Neural crest cell (in vitro differentiated cells): ENCODE measurements at regions not wholly inside any gene's neighbourhood (a gene's known extent, or its start where the extent isn't known, plus 50 kb on each side); places are given as distances from the start of the nearest gene placed in this dataset.

Experiments
- DNase-seq: peaks from one replicate; pipeline ENCODE4 v3.0.0; 2021; ENCODE audit warnings: low read depth, mixed read lengths, low spot score
- H3K27ac Mint-ChIP-seq: one replicate; pipeline ENCODE4 v1.8.0; 2021; ENCODE audit warnings: mild to moderate bottlenecking, mixed read lengths; ENCODE audit not compliant: unreplicated experiment
- H3K27me3 Mint-ChIP-seq: 2 replicates; pipeline ENCODE4 v1.8.0; 2021; ENCODE audit warnings: low read depth, mild to moderate bottlenecking, mixed read lengths
- H3K36me3 Mint-ChIP-seq: 2 replicates; pipeline ENCODE4 v1.8.0; 2021; ENCODE audit warnings: low read depth, mild to moderate bottlenecking, mixed read lengths
- H3K4me1 Mint-ChIP-seq: 2 replicates; pipeline ENCODE4 v1.8.0; 2021; ENCODE audit warnings: mixed read lengths
- H3K4me3 Mint-ChIP-seq: one replicate; pipeline ENCODE4 v1.8.0; 2021; ENCODE audit warnings: mild to moderate bottlenecking, mixed read lengths
- H3K9me3 Mint-ChIP-seq: 2 replicates; pipeline ENCODE4 v1.8.0; 2021; ENCODE audit warnings: mixed read lengths
- CTCF ChIP-seq: fragments of 200-600 bp; sonication (generic); conservative IDR thresholded peaks from 2 replicates; pipeline ENCODE4 v1.5.0; 2021; ENCODE audit warnings: antibody characterized with exemption, mild to moderate bottlenecking

GRCh38 chr6:86822747-86823146 lies 114.6 kb upstream of the HTR1E start:
- no peak for TF ChIP-seq CTCF
- Mint-ChIP-seq H3K36me3 (no peaks in the 10 kb centered on the region), H3K4me3 (no peak overlapping the region), H3K9me3 (no peaks in the 10 kb centered on the region), H3K27me3 (no peaks in the 10 kb centered on the region), H3K27ac (no peak overlapping the region), H3K4me1 (no peaks in the 10 kb centered on the region)
- DNase-seq, result no peak

DNA sequence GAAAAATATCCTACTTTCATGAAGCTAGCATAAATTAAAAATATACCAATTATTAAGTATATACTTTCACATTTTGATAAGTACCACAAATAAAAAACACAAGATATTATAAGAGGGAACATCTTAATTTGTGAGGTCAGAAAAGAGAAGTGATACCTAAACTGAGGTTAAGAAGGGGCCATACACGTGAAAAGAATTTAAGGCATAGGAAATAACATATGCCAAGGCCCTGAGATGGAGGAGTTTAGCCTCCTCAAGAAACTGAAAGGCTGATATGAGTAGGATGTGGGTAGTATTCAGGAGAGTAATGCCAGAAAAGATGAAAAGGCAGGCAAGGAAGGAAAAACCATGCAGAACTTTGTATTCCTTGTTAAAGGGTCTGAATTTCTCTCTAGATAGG lies 116.6 kb upstream of the HTR1E start:
- DNase-seq, result no peak
- TF ChIP-seq CTCF, result no peak
- no peak overlapping the region for H3K27ac Mint-ChIP-seq
- H3K36me3 Mint-ChIP-seq, result no peaks in the 10 kb centered on the region
- peaks cover 4% of the 10 kb centered on the region for H3K9me3 Mint-ChIP-seq
- no peaks in the 10 kb centered on the region for H3K4me1 Mint-ChIP-seq
- H3K4me3 Mint-ChIP-seq, result no peak overlapping the region
- H3K27me3 Mint-ChIP-seq, result no peaks in the 10 kb centered on the region

DNA sequence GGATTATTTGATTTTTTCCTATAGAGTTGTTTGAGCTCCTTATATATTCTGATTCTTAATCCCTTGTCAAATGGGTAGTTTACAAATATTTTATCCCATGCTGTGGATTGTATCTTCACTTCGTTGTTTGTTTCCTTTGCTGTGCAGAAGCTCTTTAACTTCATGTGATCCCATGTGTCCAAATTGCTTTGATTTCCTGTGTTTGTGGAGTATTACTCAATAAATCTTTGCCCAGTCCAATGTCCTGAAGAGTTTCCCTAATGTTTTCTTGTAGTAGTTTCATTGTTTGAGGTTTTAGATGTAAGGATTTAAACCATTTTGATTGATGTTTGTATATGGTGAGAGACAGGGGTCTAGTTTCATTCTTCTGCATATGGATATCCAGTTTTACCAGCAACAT lies 143.7 kb upstream of the HTR1E start:
- no peak overlapping the region for H3K4me3 Mint-ChIP-seq
- DNase-seq, result no peak
- H3K9me3 Mint-ChIP-seq, result no peaks in the 10 kb centered on the region
- peaks cover 4% of the 10 kb centered on the region for H3K4me1 Mint-ChIP-seq
- peaks cover 2% of the 10 kb centered on the region for H3K27me3 Mint-ChIP-seq
- no peak for TF ChIP-seq CTCF
- no peaks in the 10 kb centered on the region for H3K36me3 Mint-ChIP-seq
- H3K27ac Mint-ChIP-seq, result no peak overlapping the region

DNA sequence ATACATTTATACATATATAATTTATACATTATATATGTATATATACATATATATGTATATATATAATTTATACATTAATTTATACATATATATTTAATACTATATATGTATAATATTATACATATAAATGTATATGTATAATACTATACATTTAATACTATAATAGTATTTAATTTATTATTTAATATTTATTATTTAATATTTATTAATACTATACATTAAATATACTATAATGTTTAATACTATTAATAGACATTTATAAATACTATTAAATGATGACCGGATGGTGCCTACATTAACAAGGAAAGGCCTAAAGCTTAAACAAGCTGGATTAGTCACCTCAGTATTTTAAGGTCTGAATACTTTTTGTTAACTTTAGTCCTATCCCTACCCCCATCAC lies 145.9 kb upstream of the HTR1E start:
- no peak overlapping the region for H3K27ac Mint-ChIP-seq
- no peak overlapping the region for H3K4me3 Mint-ChIP-seq
- H3K36me3 Mint-ChIP-seq, result no peaks in the 10 kb centered on the region
- no peak for TF ChIP-seq CTCF
- peaks cover 4% of the 10 kb centered on the region for H3K4me1 Mint-ChIP-seq
- H3K27me3 Mint-ChIP-seq, result peaks cover 8% of the 10 kb centered on the region
- no peaks in the 10 kb centered on the region for H3K9me3 Mint-ChIP-seq
- no peak for DNase-seq

- TF ChIP-seq CTCF, result no peak
- Mint-ChIP-seq H3K4me1 (peaks cover 4% of the 10 kb centered on the region), H3K9me3 (no peaks in the 10 kb centered on the region), H3K36me3 (no peaks in the 10 kb centered on the region), H3K27ac (no peak overlapping the region), H3K4me3 (no peak overlapping the region), H3K27me3 (peaks cover 8% of the 10 kb centered on the region)
- DNase-seq, result no peak
These were observed 147.4 kb upstream of the HTR1E start for GRCh38 chr6:86789779-86790411.

DNA sequence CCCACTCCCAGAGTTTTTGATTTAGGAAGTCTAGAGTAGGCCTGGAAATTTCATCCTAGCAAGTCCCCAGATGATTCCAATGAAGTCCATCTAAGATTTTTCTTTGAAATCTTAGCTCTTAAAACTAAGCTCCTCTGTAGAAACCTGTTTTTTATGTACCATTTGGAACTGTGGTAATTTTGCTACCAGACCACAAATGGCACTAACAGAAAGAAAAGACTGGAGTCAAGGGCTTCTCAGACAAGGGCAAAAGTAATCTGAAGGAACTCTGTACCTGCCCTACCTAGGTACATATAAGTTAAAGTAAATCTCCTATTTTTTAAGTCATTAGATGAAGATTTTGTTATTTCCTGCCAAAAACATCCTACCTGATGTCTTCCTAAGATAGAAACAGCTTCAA lies 155.0 kb upstream of the HTR1E start:
- H3K27me3 Mint-ChIP-seq, result peaks cover 4% of the 10 kb centered on the region
- no peak overlapping the region for H3K4me3 Mint-ChIP-seq
- H3K36me3 Mint-ChIP-seq, result no peaks in the 10 kb centered on the region
- no peaks in the 10 kb centered on the region for H3K4me1 Mint-ChIP-seq
- TF ChIP-seq CTCF, result no peak
- DNase-seq, result no peak
- peaks cover 2% of the 10 kb centered on the region for H3K9me3 Mint-ChIP-seq
- H3K27ac Mint-ChIP-seq, result no peak overlapping the region
